NCI-H2081 treated with DMSO at 0.1 percent for 48 hours (cell line): ENCODE measurements at regions not wholly inside any gene's neighbourhood (a gene's known extent, or its start where the extent isn't known, plus 50 kb on each side); places are given as distances from the start of the nearest gene placed in this dataset.
"Not testable (repeated sequence)": the region's sequence is repeated elsewhere in the genome, so short reads cannot be mapped to it uniquely, and the experiment has no call there.

ENCODE experiments used
- DNase-seq: peaks from one replicate; lab custom pipeline; 2025; lab: John Stamatoyannopoulos, UW

GRCh38 chr3:177249203-177249602 is 51.9 kb upstream of the TBL1XR1 start:
- DNase-seq, result no peak

GRCh38 chr3:177250151-177250550 is 52.9 kb upstream of the TBL1XR1 start:
- DNase-seq, result no peak

- no peak for DNase-seq
Observed at GRCh38 chr3:177251755-177252154, 54.5 kb upstream of the TBL1XR1 start.

GRCh38 chr3:177257006-177257405 is 59.7 kb upstream of the TBL1XR1 start:
- no peak for DNase-seq

- DNase-seq, result no peak
Observed at GRCh38 chr3:177257625-177258024, 60.3 kb upstream of the TBL1XR1 start.

GRCh38 chr3:177262396-177262795 is 65.1 kb upstream of the TBL1XR1 start:
- no peak for DNase-seq

- DNase-seq, result no peak
Observed at GRCh38 chr3:177263615-177264368, 66.5 kb upstream of the TBL1XR1 start.

- not testable (repeated sequence) for DNase-seq
Observed at GRCh38 chr3:177271811-177272501, 74.7 kb upstream of the TBL1XR1 start.

GRCh38 chr3:177278016-177278415 is 80.7 kb upstream of the TBL1XR1 start:
- DNase-seq, result no peak

- peak; percentile 82 for DNase-seq
Observed at GRCh38 chr3:177279118-177279815, 82.0 kb upstream of the TBL1XR1 start.

- DNase-seq, result no peak
Observed at GRCh38 chr3:177281292-177282118, 84.2 kb upstream of the TBL1XR1 start.

GRCh38 chr3:177282119-177282655 is 84.9 kb upstream of the TBL1XR1 start:
- peak; percentile 99 for DNase-seq

- no peak for DNase-seq
Observed at GRCh38 chr3:177283983-177284382, 86.7 kb upstream of the TBL1XR1 start.

- DNase-seq, result no peak
Observed at GRCh38 chr3:177284383-177284881, 87.2 kb upstream of the TBL1XR1 start.

GRCh38 chr3:177286034-177286433 is 88.8 kb upstream of the TBL1XR1 start:
- no peak for DNase-seq

GRCh38 chr3:177287231-177287630 is 89.9 kb upstream of the TBL1XR1 start:
- DNase-seq, result no peak

- DNase-seq, result no peak
Observed at GRCh38 chr3:177290633-177291032, 93.4 kb upstream of the TBL1XR1 start.

GRCh38 chr3:177294221-177294620 is 96.9 kb upstream of the TBL1XR1 start:
- DNase-seq, result no peak

GRCh38 chr3:177295116-177295515 is 97.8 kb upstream of the TBL1XR1 start:
- DNase-seq, result no peak

- no peak for DNase-seq
Observed at GRCh38 chr3:177299250-177299649, 102.0 kb upstream of the TBL1XR1 start.

- DNase-seq, result no peak
Observed at GRCh38 chr3:177300039-177300833, 103.0 kb upstream of the TBL1XR1 start.
